ENCODE measurements at regions not wholly inside any gene's neighbourhood (a gene's known extent, or its start where the extent isn't known, plus 50 kb on each side); places are given as distances from the start of the nearest gene placed in this dataset.

- H4K20me1 ChIP-seq (ENCODE audit: insufficient read depth, low read length), result no peaks in the 10 kb centered on the region
- peaks cover 0 to 2% (median 0%) of the 10 kb centered on the region in 3 donors for H3K27me3 Mint-ChIP-seq (ENCODE audit: low read depth in 3 of 3)
- no peak overlapping the region for H3K9ac ChIP-seq (ENCODE audit: insufficient read depth, low read length, poor library complexity, severe bottlenecking)
- H2AFZ ChIP-seq (ENCODE audit: insufficient read depth, low read depth, low read length, poor library complexity, severe bottlenecking), result no peak overlapping the region
- peaks cover 3 to 5% of the 10 kb centered on the region in 2 donors for H3K4me1 ChIP-seq (ENCODE audit: control insufficient read depth in 1 of 2, insufficient read depth in 2 of 2, low read length in 2 of 2)
- no peak overlapping the region for H3K4me3 Mint-ChIP-seq
- H3K4me1 Mint-ChIP-seq, result peaks cover 28% of the 10 kb centered on the region
- no peaks in the 10 kb centered on the region for H3K36me3 ChIP-seq (replicated peaks in 1 of 2; ENCODE audit: control insufficient read depth in 1 of 2, insufficient read depth in 2 of 2, low read length in 2 of 2)
- 100% methylated on average over 1 of the region's 3 CpGs for WGBS (ENCODE audit: insufficient coverage)
- no peak overlapping the region for H3K4me2 ChIP-seq (replicated peaks; ENCODE audit: extremely low read depth, low read length, poor library complexity, severe bottlenecking)
- H3K9me3 Mint-ChIP-seq, result peaks cover 0 to 4% (median 3%) of the 10 kb centered on the region in 7 donors
- H3K27ac Mint-ChIP-seq, result no peak overlapping the region
- intact Hi-C loops (cut with micrococcal nuclease), result no loop called here
- no peak for TF ChIP-seq CTCF (IDR thresholded peaks at IDR 0.05)
- no peak for DNase-seq
- no peaks in the 10 kb centered on the region for H3K27me3 ChIP-seq (ENCODE audit: control insufficient read depth in 2 of 2, insufficient read depth in 2 of 2, low read length in 2 of 2)
- H3K4me3 ChIP-seq (replicated peaks in 1 of 3; ENCODE audit: low read depth in 2 of 3, low read length in 3 of 3), result no peak overlapping the region
- H3K36me3 Mint-ChIP-seq, result peaks cover 0 to 3% of the 10 kb centered on the region in 2 donors
- H3K9me3 ChIP-seq (replicated peaks in 1 of 2; ENCODE audit: control insufficient read depth in 1 of 2, insufficient read depth in 1 of 2, low read length in 2 of 2), result peaks cover 0 to 3% of the 10 kb centered on the region in 2 donors
- no peaks in the 10 kb centered on the region for H3K79me2 ChIP-seq (ENCODE audit: insufficient read depth, low read length)
- no peak overlapping the region for H3K27ac ChIP-seq (ENCODE audit: low read depth in 1 of 2, low read length in 2 of 2)
These were observed 109.2 kb downstream of the TOMM20 start for GRCh38 chr1:235019471-235019870.

GRCh38 chr1:235018720-235019444 is 109.8 kb downstream of the TOMM20 start:
- H3K27ac Mint-ChIP-seq, result no peak overlapping the region
- Histone ChIP-seq H3K9me3 (replicated peaks in 1 of 2; ENCODE audit: control insufficient read depth in 1 of 2, insufficient read depth in 1 of 2, low read length in 2 of 2) (peaks cover 0 to 3% of the 10 kb centered on the region in 2 donors), H4K20me1 (ENCODE audit: insufficient read depth, low read length) (no peaks in the 10 kb centered on the region), H3K4me3 (replicated peaks in 1 of 3; ENCODE audit: low read depth in 2 of 3, low read length in 3 of 3) (no peak overlapping the region), H3K4me1 (ENCODE audit: control insufficient read depth in 1 of 2, insufficient read depth in 2 of 2, low read length in 2 of 2) (peaks cover 3 to 5% of the 10 kb centered on the region in 2 donors), H3K79me2 (ENCODE audit: insufficient read depth, low read length) (no peaks in the 10 kb centered on the region), H3K36me3 (replicated peaks in 1 of 2; ENCODE audit: control insufficient read depth in 1 of 2, insufficient read depth in 2 of 2, low read length in 2 of 2) (no peaks in the 10 kb centered on the region), H3K27me3 (ENCODE audit: control insufficient read depth in 2 of 2, insufficient read depth in 2 of 2, low read length in 2 of 2) (no peaks in the 10 kb centered on the region), H3K4me2 (replicated peaks; ENCODE audit: extremely low read depth, low read length, poor library complexity, severe bottlenecking) (no peak overlapping the region), H3K9ac (ENCODE audit: insufficient read depth, low read length, poor library complexity, severe bottlenecking) (no peak overlapping the region), H3K27ac (ENCODE audit: low read depth in 1 of 2, low read length in 2 of 2) (no peak overlapping the region), H2AFZ (ENCODE audit: insufficient read depth, low read depth, low read length, poor library complexity, severe bottlenecking) (no peak overlapping the region)
- no peak for DNase-seq
- peaks cover 0 to 4% (median 3%) of the 10 kb centered on the region in 7 donors for H3K9me3 Mint-ChIP-seq
- no peak for TF ChIP-seq CTCF (IDR thresholded peaks at IDR 0.05)
- H3K4me1 Mint-ChIP-seq, result peaks cover 28% of the 10 kb centered on the region
- peaks cover 0 to 2% (median 0%) of the 10 kb centered on the region in 3 donors for H3K27me3 Mint-ChIP-seq (ENCODE audit: low read depth in 3 of 3)
- H3K4me3 Mint-ChIP-seq, result no peak overlapping the region
- H3K36me3 Mint-ChIP-seq, result peaks cover 0 to 3% of the 10 kb centered on the region in 2 donors
- intact Hi-C loops (cut with micrococcal nuclease), result no loop called here
- no CpG with 5 or more reads among the region's 3 CpGs for WGBS (ENCODE audit: insufficient coverage)

All from CD14-positive monocyte (primary cell).